ENCODE measurements at regions not wholly inside any gene's neighbourhood (a gene's known extent, or its start where the extent isn't known, plus 50 kb on each side); places are given as distances from the start of the nearest gene placed in this dataset.

DNA sequence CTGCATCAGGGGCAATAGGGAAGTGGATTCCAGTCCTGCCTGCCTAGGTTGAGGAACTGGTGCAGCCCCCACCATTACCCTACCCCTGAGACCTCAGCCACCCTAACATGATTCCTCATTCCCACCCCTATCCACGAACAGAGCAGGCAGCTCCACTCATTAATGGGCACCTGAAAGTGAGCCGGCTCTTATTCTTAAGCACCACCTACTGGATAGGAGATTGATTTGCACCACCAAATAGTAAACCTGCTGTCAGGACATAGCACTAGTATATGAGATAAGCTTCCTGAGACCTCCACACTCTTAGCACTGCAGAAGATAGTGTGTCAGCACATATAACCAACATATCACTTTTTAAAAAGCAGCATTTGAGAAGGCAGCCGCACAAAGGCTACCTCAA is 573.2 kb downstream of the SOX5 start:
- TF ChIP-seq, protein P1, sequence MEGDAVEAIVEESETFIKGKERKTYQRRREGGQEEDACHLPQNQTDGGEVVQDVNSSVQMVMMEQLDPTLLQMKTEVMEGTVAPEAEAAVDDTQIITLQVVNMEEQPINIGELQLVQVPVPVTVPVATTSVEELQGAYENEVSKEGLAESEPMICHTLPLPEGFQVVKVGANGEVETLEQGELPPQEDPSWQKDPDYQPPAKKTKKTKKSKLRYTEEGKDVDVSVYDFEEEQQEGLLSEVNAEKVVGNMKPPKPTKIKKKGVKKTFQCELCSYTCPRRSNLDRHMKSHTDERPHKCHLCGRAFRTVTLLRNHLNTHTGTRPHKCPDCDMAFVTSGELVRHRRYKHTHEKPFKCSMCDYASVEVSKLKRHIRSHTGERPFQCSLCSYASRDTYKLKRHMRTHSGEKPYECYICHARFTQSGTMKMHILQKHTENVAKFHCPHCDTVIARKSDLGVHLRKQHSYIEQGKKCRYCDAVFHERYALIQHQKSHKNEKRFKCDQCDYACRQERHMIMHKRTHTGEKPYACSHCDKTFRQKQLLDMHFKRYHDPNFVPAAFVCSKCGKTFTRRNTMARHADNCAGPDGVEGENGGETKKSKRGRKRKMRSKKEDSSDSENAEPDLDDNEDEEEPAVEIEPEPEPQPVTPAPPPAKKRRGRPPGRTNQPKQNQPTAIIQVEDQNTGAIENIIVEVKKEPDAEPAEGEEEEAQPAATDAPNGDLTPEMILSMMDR (IDR thresholded peaks at IDR 0.05) = peak; percentile 58
- no peak for TF ChIP-seq ZFX (IDR thresholded peaks at IDR 0.05; ENCODE audit: borderline replicate concordance)

All from 22Rv1 (cell line).